Chondrocyte (in vitro differentiated cells): ENCODE measurements at regions not wholly inside any gene's neighbourhood (a gene's known extent, or its start where the extent isn't known, plus 50 kb on each side); places are given as distances from the start of the nearest gene placed in this dataset.

Experiments
- DNase-seq: peaks from one replicate; pipeline ENCODE4 v3.0.0; 2021; ENCODE audit warnings: mixed read lengths, low spot score
- H3K27ac Mint-ChIP-seq: one replicate; pipeline ENCODE4 v1.8.0; 2021; ENCODE audit warnings: mild to moderate bottlenecking, moderate library complexity, mixed read lengths; ENCODE audit not compliant: unreplicated experiment
- H3K27me3 Mint-ChIP-seq: 2 replicates; pipeline ENCODE4 v1.8.0; 2021; ENCODE audit warnings: low read depth, mixed read lengths
- H3K36me3 Mint-ChIP-seq: 2 replicates; pipeline ENCODE4 v1.8.0; 2021; ENCODE audit warnings: low read depth, mixed read lengths
- H3K4me1 Mint-ChIP-seq: 2 replicates; pipeline ENCODE4 v1.8.0; 2021; ENCODE audit warnings: low read depth, mild to moderate bottlenecking, mixed read lengths
- H3K4me3 Mint-ChIP-seq: one replicate; pipeline ENCODE4 v1.8.0; 2021; ENCODE audit warnings: mild to moderate bottlenecking, moderate library complexity, mixed read lengths; ENCODE audit not compliant: unreplicated experiment
- H3K9me3 Mint-ChIP-seq: 2 replicates; pipeline ENCODE4 v1.8.0; 2021; ENCODE audit warnings: low read depth, mixed read lengths
- CTCF ChIP-seq: fragments of 200-600 bp; sonication (generic); IDR thresholded peaks from 2 replicates; pipeline ENCODE4 v1.5.0; 2021; ENCODE audit warnings: antibody characterized with exemption, mild to moderate bottlenecking, moderate library complexity

GRCh38 chr4:144338834-144339233, 198.3 kb upstream of the GYPA start:
- Mint-ChIP-seq H3K36me3 (peaks cover 1% of the 10 kb centered on the region), H3K27me3 (no peaks in the 10 kb centered on the region), H3K27ac (no peak overlapping the region), H3K4me3 (no peak overlapping the region), H3K4me1 (no peaks in the 10 kb centered on the region), H3K9me3 (peaks cover 8% of the 10 kb centered on the region)
- DNase-seq, result no peak
- TF ChIP-seq CTCF, result no peak

- DNase-seq, result no peak
- Mint-ChIP-seq H3K4me1 (no peaks in the 10 kb centered on the region), H3K27ac (no peak overlapping the region), H3K9me3 (peaks cover 8% of the 10 kb centered on the region), H3K36me3 (peaks cover 1% of the 10 kb centered on the region), H3K4me3 (no peak overlapping the region), H3K27me3 (no peaks in the 10 kb centered on the region)
- TF ChIP-seq CTCF, result no peak
Measured at GRCh38 chr4:144340931-144341330, 200.4 kb upstream of the GYPA start.

GRCh38 chr4:144342949-144343760, 202.6 kb upstream of the GYPA start:
- Mint-ChIP-seq H3K27me3 (peaks cover 2% of the 10 kb centered on the region), H3K36me3 (peaks cover 1% of the 10 kb centered on the region), H3K4me3 (no peak overlapping the region), H3K27ac (no peak overlapping the region), H3K4me1 (no peaks in the 10 kb centered on the region), H3K9me3 (peaks cover 8% of the 10 kb centered on the region)
- no peak for TF ChIP-seq CTCF
- DNase-seq, result no peak

GRCh38 chr4:144347121-144347520, 206.6 kb upstream of the GYPA start:
- no peak overlapping the region for H3K4me3 Mint-ChIP-seq
- no peak for TF ChIP-seq CTCF
- H3K27ac Mint-ChIP-seq, result no peak overlapping the region
- DNase-seq, result no peak
- peaks cover 2% of the 10 kb centered on the region for H3K27me3 Mint-ChIP-seq
- no peaks in the 10 kb centered on the region for H3K9me3 Mint-ChIP-seq
- no peaks in the 10 kb centered on the region for H3K36me3 Mint-ChIP-seq
- peaks cover 11% of the 10 kb centered on the region for H3K4me1 Mint-ChIP-seq

- H3K4me1 Mint-ChIP-seq, result peaks cover 36% of the 10 kb centered on the region
- H3K27me3 Mint-ChIP-seq, result peaks cover 6% of the 10 kb centered on the region
- H3K27ac Mint-ChIP-seq, result no peak overlapping the region
- no peak for DNase-seq
- no peaks in the 10 kb centered on the region for H3K36me3 Mint-ChIP-seq
- no peak for TF ChIP-seq CTCF
- no peaks in the 10 kb centered on the region for H3K9me3 Mint-ChIP-seq
- no peak overlapping the region for H3K4me3 Mint-ChIP-seq
Measured at GRCh38 chr4:144350706-144351105, 210.2 kb upstream of the GYPA start.
